ENCODE measurements at regions not wholly inside any gene's neighbourhood (a gene's known extent, or its start where the extent isn't known, plus 50 kb on each side); places are given as distances from the start of the nearest gene placed in this dataset.

GRCh38 chr1:25113086-25113485, 119.2 kb downstream of the SYF2 start:
- peaks cover 7 to 18% (median 10%) of the 10 kb centered on the region in 7 donors for H3K4me1 Mint-ChIP-seq
- no peaks in the 10 kb centered on the region for H3K27me3 ChIP-seq (ENCODE audit: control insufficient read depth in 2 of 2, insufficient read depth in 2 of 2, low read length in 2 of 2)
- peaks cover 0 to 17% (median 8%) of the 10 kb centered on the region in 5 donors for H3K36me3 Mint-ChIP-seq
- H3K27ac ChIP-seq (ENCODE audit: low read depth, low read length): no peak overlapping the region
- H3K4me3 ChIP-seq (ENCODE audit: low read length): no peak overlapping the region
- ATAC-seq: no peak
- H3K27me3 Mint-ChIP-seq: peaks cover 0 to 20% (median 7%) of the 10 kb centered on the region in 5 donors
- DNase-seq: no peak
- no peaks in the 10 kb centered on the region for H3K36me3 ChIP-seq (ENCODE audit: control insufficient read depth in 2 of 3, insufficient read depth in 3 of 3, low read length in 3 of 3)
- CTCF ChIA-PET: interaction anchor here (1.0 kb wide), 1 partner anchor 11 kb away, joined by 4 read pairs; no protein-coding TSS in a partner anchor
- H3K4me3 Mint-ChIP-seq: no peak overlapping the region
- H3K9me3 ChIP-seq (ENCODE audit: control insufficient read depth in 2 of 3, low read length in 3 of 3): peaks cover 6 to 18% (median 7%) of the 10 kb centered on the region in 3 experiments
- intact Hi-C loops (cut with micrococcal nuclease): no loop called here
- peak overlapping the region in 1 of 9 donors; percentile 82 for H3K27ac Mint-ChIP-seq
- H3K4me1 ChIP-seq (ENCODE audit: control insufficient read depth in 2 of 2, insufficient read depth in 2 of 2, low read length in 2 of 2): peaks cover 0 to 6% of the 10 kb centered on the region in 2 donors
- POLR2A ChIA-PET: no interaction called here
- H3K9me3 Mint-ChIP-seq: peaks cover 0 to 24% (median 13%) of the 10 kb centered on the region in 11 donors

- H3K4me3 ChIP-seq (ENCODE audit: low read length): no peak overlapping the region
- H3K36me3 Mint-ChIP-seq: peaks cover 0 to 23% (median 8%) of the 10 kb centered on the region in 5 donors
- H3K4me1 ChIP-seq (ENCODE audit: control insufficient read depth in 2 of 2, insufficient read depth in 2 of 2, low read length in 2 of 2): peaks cover 0 to 6% of the 10 kb centered on the region in 2 donors
- H3K27ac Mint-ChIP-seq: no peak overlapping the region
- H3K27me3 Mint-ChIP-seq: peaks cover 0 to 20% (median 7%) of the 10 kb centered on the region in 5 donors
- intact Hi-C loops (cut with micrococcal nuclease): no loop called here
- H3K4me1 Mint-ChIP-seq: peaks cover 7 to 19% (median 10%) of the 10 kb centered on the region in 7 donors
- H3K27me3 ChIP-seq (ENCODE audit: control insufficient read depth in 2 of 2, insufficient read depth in 2 of 2, low read length in 2 of 2): no peaks in the 10 kb centered on the region
- POLR2A ChIA-PET: no interaction called here
- DNase-seq: no peak
- H3K4me3 Mint-ChIP-seq: no peak overlapping the region
- ATAC-seq: no peak
- peaks cover 6 to 21% (median 7%) of the 10 kb centered on the region in 3 experiments for H3K9me3 ChIP-seq (ENCODE audit: control insufficient read depth in 2 of 3, low read length in 3 of 3)
- CTCF ChIA-PET: interaction anchor here (1.0 to 1.6 kb wide), 2 partner anchors 11 to 16 kb away, joined by 3 to 4 read pairs; no protein-coding TSS in a partner anchor
- H3K9me3 Mint-ChIP-seq: peaks cover 0 to 30% (median 13%) of the 10 kb centered on the region in 11 donors
- no peaks in the 10 kb centered on the region for H3K36me3 ChIP-seq (ENCODE audit: control insufficient read depth in 2 of 3, insufficient read depth in 3 of 3, low read length in 3 of 3)
- H3K27ac ChIP-seq (ENCODE audit: low read depth, low read length): no peak overlapping the region
These were observed 119.9 kb downstream of the SYF2 start for GRCh38 chr1:25112400-25112799.

GRCh38 chr1:25111706-25112105, 120.6 kb downstream of the SYF2 start:
- Histone ChIP-seq H3K36me3 (ENCODE audit: control insufficient read depth in 2 of 3, insufficient read depth in 3 of 3, low read length in 3 of 3) (no peaks in the 10 kb centered on the region), H3K9me3 (ENCODE audit: control insufficient read depth in 2 of 3, low read length in 3 of 3) (peaks cover 6 to 21% (median 7%) of the 10 kb centered on the region in 3 experiments), H3K4me3 (ENCODE audit: low read length) (no peak overlapping the region), H3K27me3 (ENCODE audit: control insufficient read depth in 2 of 2, insufficient read depth in 2 of 2, low read length in 2 of 2) (no peaks in the 10 kb centered on the region), H3K27ac (ENCODE audit: low read depth, low read length) (no peak overlapping the region), H3K4me1 (ENCODE audit: control insufficient read depth in 2 of 2, insufficient read depth in 2 of 2, low read length in 2 of 2) (peaks cover 4 to 6% of the 10 kb centered on the region in 2 donors)
- no peak overlapping the region for H3K4me3 Mint-ChIP-seq
- no peak overlapping the region for H3K27ac Mint-ChIP-seq
- H3K4me1 Mint-ChIP-seq: peaks cover 7 to 20% (median 10%) of the 10 kb centered on the region in 7 donors
- DNase-seq (no peak), ATAC-seq (no peak)
- ChIA-PET CTCF (interaction anchor here (0.7 to 1.6 kb wide), 2 partner anchors 15 to 806 kb away, joined by 3 to 6 read pairs; no protein-coding TSS in a partner anchor), POLR2A (no interaction called here)
- peaks cover 0 to 20% (median 7%) of the 10 kb centered on the region in 5 donors for H3K27me3 Mint-ChIP-seq
- peaks cover 0 to 31% (median 13%) of the 10 kb centered on the region in 11 donors for H3K9me3 Mint-ChIP-seq
- peaks cover 0 to 25% (median 8%) of the 10 kb centered on the region in 5 donors for H3K36me3 Mint-ChIP-seq
- intact Hi-C loops (cut with micrococcal nuclease): no loop called here

GRCh38 chr1:25110485-25110884, 121.8 kb downstream of the SYF2 start:
- DNase-seq: no peak
- no peaks in the 10 kb centered on the region for H3K36me3 ChIP-seq (ENCODE audit: control insufficient read depth in 2 of 3, insufficient read depth in 3 of 3, low read length in 3 of 3)
- H3K27me3 ChIP-seq (ENCODE audit: control insufficient read depth in 2 of 2, insufficient read depth in 2 of 2, low read length in 2 of 2): no peaks in the 10 kb centered on the region
- peaks cover 0 to 31% (median 13%) of the 10 kb centered on the region in 11 donors for H3K9me3 Mint-ChIP-seq
- peak overlapping the region in 2 of 9 donors; percentile 10 to 31 for H3K27ac Mint-ChIP-seq
- no peak overlapping the region for H3K4me3 ChIP-seq (ENCODE audit: low read length)
- peak; percentile 16 for ATAC-seq
- H3K36me3 Mint-ChIP-seq: peaks cover 0 to 25% (median 8%) of the 10 kb centered on the region in 5 donors
- H3K4me1 ChIP-seq (ENCODE audit: control insufficient read depth in 2 of 2, insufficient read depth in 2 of 2, low read length in 2 of 2): peaks cover 6 to 10% of the 10 kb centered on the region in 2 donors
- ChIA-PET POLR2A (no interaction called here), CTCF (no interaction called here)
- no peak overlapping the region for H3K27ac ChIP-seq (ENCODE audit: low read depth, low read length)
- intact Hi-C loops (cut with micrococcal nuclease): no loop called here
- peaks cover 0 to 16% (median 5%) of the 10 kb centered on the region in 5 donors for H3K27me3 Mint-ChIP-seq
- H3K9me3 ChIP-seq (ENCODE audit: control insufficient read depth in 2 of 3, low read length in 3 of 3): peaks cover 6 to 21% (median 7%) of the 10 kb centered on the region in 3 experiments
- H3K4me3 Mint-ChIP-seq: no peak overlapping the region
- peaks cover 13 to 30% (median 19%) of the 10 kb centered on the region in 7 donors for H3K4me1 Mint-ChIP-seq

- peaks cover 0 to 31% (median 13%) of the 10 kb centered on the region in 11 donors for H3K9me3 Mint-ChIP-seq
- Histone ChIP-seq H3K4me1 (ENCODE audit: control insufficient read depth in 2 of 2, insufficient read depth in 2 of 2, low read length in 2 of 2) (peaks cover 6 to 10% of the 10 kb centered on the region in 2 donors), H3K36me3 (ENCODE audit: control insufficient read depth in 2 of 3, insufficient read depth in 3 of 3, low read length in 3 of 3) (no peaks in the 10 kb centered on the region), H3K27me3 (ENCODE audit: control insufficient read depth in 2 of 2, insufficient read depth in 2 of 2, low read length in 2 of 2) (no peaks in the 10 kb centered on the region), H3K4me3 (ENCODE audit: low read length) (no peak overlapping the region), H3K27ac (ENCODE audit: low read depth, low read length) (peak overlapping the region; percentile 56), H3K9me3 (ENCODE audit: control insufficient read depth in 2 of 3, low read length in 3 of 3) (peaks cover 6 to 21% (median 7%) of the 10 kb centered on the region in 3 experiments)
- H3K27me3 Mint-ChIP-seq: peaks cover 0 to 14% (median under 1%) of the 10 kb centered on the region in 5 donors
- CTCF ChIA-PET: no interaction called here
- H3K27ac Mint-ChIP-seq: peak overlapping the region in 6 of 9 donors; percentile 46 to 92 (median 85)
- POLR2A ChIA-PET: no interaction called here
- H3K4me3 Mint-ChIP-seq: peak overlapping the region in 1 of 10 donors; percentile 62
- H3K36me3 Mint-ChIP-seq: peaks cover 0 to 25% (median 8%) of the 10 kb centered on the region in 5 donors
- intact Hi-C loops (cut with micrococcal nuclease): no loop called here
- ATAC-seq (peak; percentile 46), DNase-seq (no peak)
- H3K4me1 Mint-ChIP-seq: peaks cover 16 to 33% (median 21%) of the 10 kb centered on the region in 7 donors
These were observed 122.3 kb downstream of the SYF2 start for GRCh38 chr1:25110036-25110435.

GRCh38 chr1:25109531-25109951, 122.8 kb downstream of the SYF2 start:
- Histone ChIP-seq H3K9me3 (ENCODE audit: control insufficient read depth in 2 of 3, low read length in 3 of 3) (peaks cover 6 to 21% (median 7%) of the 10 kb centered on the region in 3 experiments), H3K36me3 (ENCODE audit: control insufficient read depth in 2 of 3, insufficient read depth in 3 of 3, low read length in 3 of 3) (no peaks in the 10 kb centered on the region), H3K4me3 (ENCODE audit: low read length) (no peak overlapping the region), H3K27ac (ENCODE audit: low read depth, low read length) (peak overlapping the region; percentile 56), H3K27me3 (ENCODE audit: control insufficient read depth in 2 of 2, insufficient read depth in 2 of 2, low read length in 2 of 2) (no peaks in the 10 kb centered on the region), H3K4me1 (ENCODE audit: control insufficient read depth in 2 of 2, insufficient read depth in 2 of 2, low read length in 2 of 2) (peaks cover 6 to 10% of the 10 kb centered on the region in 2 donors)
- H3K9me3 Mint-ChIP-seq: peaks cover 0 to 31% (median 13%) of the 10 kb centered on the region in 11 donors
- ChIA-PET POLR2A (no interaction called here), CTCF (no interaction called here)
- H3K27me3 Mint-ChIP-seq: peaks cover 0 to 12% (median under 1%) of the 10 kb centered on the region in 5 donors
- DNase-seq: peak in 6 of 9 donors; percentile 45 to 74 (median 58)
- peak; percentile 93 for ATAC-seq
- peaks cover 0 to 25% (median 8%) of the 10 kb centered on the region in 5 donors for H3K36me3 Mint-ChIP-seq
- peak overlapping the region; percentile 25 to 92 (median 85) for H3K27ac Mint-ChIP-seq
- intact Hi-C loops (cut with micrococcal nuclease): loop anchor here in 1 of 2 donors (10.0 kb wide), 1 partner anchor 95 kb away; no protein-coding TSS in a partner anchor
- peak overlapping the region in 6 of 10 donors; percentile 16 to 62 (median 32) for H3K4me3 Mint-ChIP-seq
- H3K4me1 Mint-ChIP-seq: peaks cover 17 to 36% (median 24%) of the 10 kb centered on the region in 7 donors
